Naive thymus-derived CD4-positive, alpha-beta T cell (primary cell): ENCODE measurements at regions not wholly inside any gene's neighbourhood (a gene's known extent, or its start where the extent isn't known, plus 50 kb on each side); places are given as distances from the start of the nearest gene placed in this dataset.

ENCODE experiments used
- ATAC-seq: fragments of 150-1000 bp; cut with Tn5 transposase; 2 replicates; pipeline ENCODE4 v1.10.0; 2021; ENCODE audit warnings: mild to moderate bottlenecking, moderate library complexity
- CTCF ChIA-PET: fragments of 350-600 bp; sonication (Branson Sonifier 250); formaldehyde crosslinking; loops from one replicate; lab custom pipeline; 2021; ENCODE audit warnings: antibody characterized with exemption; lab: Charles Lee
- POLR2A ChIA-PET: fragments of 350-600 bp; sonication (Branson Sonifier 250); formaldehyde crosslinking; loops from one replicate; lab custom pipeline; 2021; ENCODE audit warnings: antibody characterized with exemption, inconsistent platforms; lab: Charles Lee
- DNase-seq, 9 donors: peaks; one replicate each; pipeline versions ENCODE4 v3.0.0 to v3.0.0-alpha.2; 2020 to 2022; ENCODE audit warnings: mixed read lengths in 1 of 9
- H3K27ac ChIP-seq: one replicate; pipeline ENCODE4 v1.7.0; 2013; ENCODE audit warnings: mild to moderate bottlenecking, low read depth, low read length, moderate library complexity
- H3K27me3 ChIP-seq, 2 donors: one replicate each; pipeline ENCODE4 v1.7.0; 2013; ENCODE audit warnings: low read length in 2 of 2, mild to moderate bottlenecking in 2 of 2, moderate library complexity in 2 of 2; ENCODE audit not compliant: control insufficient read depth in 2 of 2, insufficient read depth in 2 of 2
- H3K36me3 ChIP-seq, 3 experiments: 1 replicate in 2 of 3; 2 replicates in 1 of 3; pipeline ENCODE4 v1.7.0; 2013; ENCODE audit warnings: low read length in 3 of 3, mild to moderate bottlenecking in 3 of 3, moderate library complexity in 1 of 3; ENCODE audit not compliant: insufficient read depth in 3 of 3, control insufficient read depth in 2 of 3
- H3K4me1 ChIP-seq, 2 donors: one replicate each; pipeline ENCODE4 v1.7.0; 2013; ENCODE audit warnings: low read length in 2 of 2, mild to moderate bottlenecking in 2 of 2, moderate library complexity in 1 of 2; ENCODE audit not compliant: control insufficient read depth in 2 of 2, insufficient read depth in 2 of 2
- H3K4me3 ChIP-seq: 2 replicates; pipeline ENCODE4 v1.7.0; 2013; ENCODE audit warnings: mild to moderate bottlenecking, low read length
- H3K9me3 ChIP-seq, 3 experiments: 1 replicate in 2 of 3; 2 replicates in 1 of 3; pipeline ENCODE4 v1.7.0; 2013; ENCODE audit warnings: low read length in 3 of 3; ENCODE audit not compliant: control insufficient read depth in 2 of 3
- H3K27ac Mint-ChIP-seq, 9 donors: one replicate each; pipeline ENCODE4 v1.8.0; 2020 to 2022; ENCODE audit warnings: mixed read lengths in 9 of 9, mild to moderate bottlenecking in 8 of 9, moderate library complexity in 5 of 9, inconsistent platforms in 2 of 9
- H3K27me3 Mint-ChIP-seq, 5 donors: one replicate each; pipeline ENCODE4 v1.8.0; 2021 to 2022; ENCODE audit warnings: mixed read lengths in 5 of 5, mild to moderate bottlenecking in 1 of 5
- H3K36me3 Mint-ChIP-seq, 5 donors: one replicate each; pipeline ENCODE4 v1.8.0; 2020 to 2022; ENCODE audit warnings: mixed read lengths in 5 of 5, mild to moderate bottlenecking in 3 of 5, inconsistent platforms in 1 of 5
- H3K4me1 Mint-ChIP-seq, 7 donors: one replicate each; pipeline ENCODE4 v1.8.0; 2020 to 2022; ENCODE audit warnings: mixed read lengths in 7 of 7, mild to moderate bottlenecking in 3 of 7, inconsistent platforms in 1 of 7
- H3K4me3 Mint-ChIP-seq, 10 donors: one replicate each; pipeline ENCODE4 v1.8.0; 2020 to 2022; ENCODE audit warnings: mild to moderate bottlenecking in 10 of 10, mixed read lengths in 10 of 10, moderate library complexity in 6 of 10, inconsistent platforms in 2 of 10
- H3K9me3 Mint-ChIP-seq, 11 donors: one replicate each; pipeline ENCODE4 v1.8.0; 2020 to 2022; ENCODE audit warnings: mixed read lengths in 11 of 11, mild to moderate bottlenecking in 4 of 11, inconsistent platforms in 1 of 11, moderate library complexity in 1 of 11
- intact Hi-C, 2 donors: fragments of 100-400 bp; cut with micrococcal nuclease; formaldehyde crosslinking; loops; one replicate each; pipeline ENCODE4 v1.15.1; 2023

DNA sequence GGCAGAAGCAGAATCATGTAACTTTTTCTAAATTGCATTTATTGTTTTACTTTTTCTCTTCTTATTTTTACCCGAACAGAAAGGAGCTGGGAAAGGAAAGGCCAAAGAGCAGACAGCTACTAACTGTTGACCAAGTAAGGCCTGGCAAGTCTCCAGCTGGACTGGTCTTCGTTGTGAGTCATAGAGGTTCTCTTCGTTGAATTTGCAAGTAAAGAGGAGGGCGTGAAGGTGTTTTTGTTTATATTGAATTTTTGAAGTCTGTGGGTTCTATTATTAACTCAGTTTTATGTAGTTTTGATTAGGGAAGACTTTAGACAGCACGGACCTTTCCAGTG is 416.5 kb upstream of the CCNH start:
- no peaks in the 10 kb centered on the region for H3K36me3 Mint-ChIP-seq
- Histone ChIP-seq H3K36me3 (no peaks in the 10 kb centered on the region), H3K27me3 (no peaks in the 10 kb centered on the region), H3K4me3 (no peak overlapping the region), H3K27ac (no peak overlapping the region), H3K9me3 (peaks cover 0 to 11% (median 0%) of the 10 kb centered on the region in 3 experiments), H3K4me1 (no peaks in the 10 kb centered on the region)
- ChIA-PET POLR2A (no interaction called here), CTCF (no interaction called here)
- H3K9me3 Mint-ChIP-seq = peaks cover 0 to 30% (median 13%) of the 10 kb centered on the region in 11 donors
- no peak for ATAC-seq
- DNase-seq = no peak
- intact Hi-C loops = no loop called here
- H3K27me3 Mint-ChIP-seq = no peaks in the 10 kb centered on the region
- H3K4me3 Mint-ChIP-seq = no peak overlapping the region
- no peaks in the 10 kb centered on the region for H3K4me1 Mint-ChIP-seq
- no peak overlapping the region for H3K27ac Mint-ChIP-seq

DNA sequence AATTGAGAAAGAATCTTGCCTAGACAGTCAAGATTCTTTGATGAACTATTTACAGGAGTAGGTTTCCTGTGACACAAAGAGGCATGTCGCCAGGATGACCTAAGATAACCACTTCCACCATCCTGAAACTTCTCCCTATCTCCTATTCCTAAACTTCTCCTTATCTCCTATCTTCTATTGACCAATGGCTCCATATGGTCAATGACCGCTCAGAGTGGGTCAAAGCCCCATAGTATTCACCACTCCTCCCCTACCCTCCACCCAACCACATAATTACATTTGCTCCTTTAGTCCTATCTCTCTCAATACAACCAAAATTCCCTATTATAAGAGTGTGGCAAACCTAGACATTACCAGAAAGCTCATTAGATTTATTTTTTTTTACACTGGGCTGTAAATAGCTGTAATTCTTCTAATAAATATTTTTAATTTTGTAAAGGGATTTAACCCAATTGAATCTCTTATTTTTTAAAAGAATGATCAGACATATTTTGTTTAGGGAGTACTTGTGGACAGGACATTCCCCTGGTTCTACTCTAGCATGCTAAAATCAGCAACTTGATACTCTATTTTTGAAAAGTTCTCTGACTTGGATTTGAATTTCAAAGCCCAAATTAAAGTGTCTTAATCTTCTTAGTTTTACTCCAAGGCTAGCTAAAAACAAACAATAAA is 416.0 kb upstream of the CCNH start:
- no peaks in the 10 kb centered on the region for H3K4me1 Mint-ChIP-seq
- H3K4me1 ChIP-seq = no peaks in the 10 kb centered on the region
- no peaks in the 10 kb centered on the region for H3K27me3 Mint-ChIP-seq
- no peak overlapping the region for H3K4me3 ChIP-seq
- H3K9me3 ChIP-seq = peaks cover 0 to 11% (median 0%) of the 10 kb centered on the region in 3 experiments
- ChIA-PET POLR2A (no interaction called here), CTCF (no interaction called here)
- no peaks in the 10 kb centered on the region for H3K27me3 ChIP-seq
- intact Hi-C loops = no loop called here
- H3K4me3 Mint-ChIP-seq = no peak overlapping the region
- DNase-seq (no peak), ATAC-seq (no peak)
- no peak overlapping the region for H3K27ac Mint-ChIP-seq
- H3K27ac ChIP-seq = no peak overlapping the region
- H3K36me3 Mint-ChIP-seq = no peaks in the 10 kb centered on the region
- peaks cover 0 to 26% (median 13%) of the 10 kb centered on the region in 11 donors for H3K9me3 Mint-ChIP-seq
- no peaks in the 10 kb centered on the region for H3K36me3 ChIP-seq

DNA sequence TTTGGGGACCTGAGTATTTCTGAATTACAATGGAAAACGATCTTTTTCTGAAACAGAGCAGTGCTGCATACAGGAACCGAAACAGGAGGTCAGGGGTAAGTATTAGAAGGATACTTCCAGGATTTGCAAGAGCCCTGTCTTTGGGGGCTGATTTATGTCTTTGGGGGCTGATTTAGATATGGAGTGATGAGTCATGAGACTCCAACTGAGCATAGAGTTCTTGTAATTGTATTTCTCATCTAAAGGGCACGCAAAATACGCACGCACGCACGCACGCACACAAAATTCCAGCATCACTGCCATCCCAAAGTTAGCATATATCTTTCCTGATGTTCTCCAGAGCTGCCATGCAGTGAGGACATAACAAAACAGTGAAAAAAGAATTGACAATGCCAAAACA is 414.8 kb upstream of the CCNH start:
- peaks cover 0 to 6% (median 0%) of the 10 kb centered on the region in 5 donors for H3K27me3 Mint-ChIP-seq
- peaks cover 0 to 17% (median 9%) of the 10 kb centered on the region in 11 donors for H3K9me3 Mint-ChIP-seq
- no peak overlapping the region for H3K27ac ChIP-seq
- intact Hi-C loops = no loop called here
- H3K4me3 ChIP-seq = no peak overlapping the region
- H3K36me3 ChIP-seq = no peaks in the 10 kb centered on the region
- H3K27me3 ChIP-seq = no peaks in the 10 kb centered on the region
- ChIA-PET POLR2A (no interaction called here), CTCF (no interaction called here)
- peaks cover 0 to 11% (median 0%) of the 10 kb centered on the region in 3 experiments for H3K9me3 ChIP-seq
- DNase-seq = no peak
- no peak overlapping the region for H3K27ac Mint-ChIP-seq
- H3K4me1 ChIP-seq = no peaks in the 10 kb centered on the region
- ATAC-seq = no peak
- no peak overlapping the region for H3K4me3 Mint-ChIP-seq
- no peaks in the 10 kb centered on the region for H3K36me3 Mint-ChIP-seq
- no peaks in the 10 kb centered on the region for H3K4me1 Mint-ChIP-seq

DNA sequence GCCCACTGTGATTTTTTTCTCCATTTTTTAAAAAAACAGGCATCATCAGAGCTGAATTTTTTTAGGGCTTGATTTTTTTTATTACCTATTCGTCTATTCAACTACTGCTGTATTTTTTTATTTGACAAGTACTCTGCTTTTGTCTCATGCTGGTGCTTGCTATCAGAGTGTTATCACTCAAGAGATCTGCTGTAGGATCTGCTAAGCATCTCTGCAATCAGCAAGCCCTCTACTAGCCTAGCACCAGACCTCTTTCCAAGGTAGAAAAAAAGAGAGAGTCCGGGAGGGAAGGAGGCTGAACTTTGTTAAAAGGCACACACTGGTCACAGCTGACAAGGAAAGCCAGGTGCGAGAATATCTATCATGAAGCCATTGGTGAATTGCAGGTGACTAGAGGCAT is 413.8 kb upstream of the CCNH start:
- CTCF ChIA-PET = no interaction called here
- no peak overlapping the region for H3K4me3 Mint-ChIP-seq
- Histone ChIP-seq H3K9me3 (peaks cover 0 to 5% (median 0%) of the 10 kb centered on the region in 3 experiments), H3K4me3 (no peak overlapping the region), H3K36me3 (no peaks in the 10 kb centered on the region), H3K27ac (no peak overlapping the region), H3K27me3 (no peaks in the 10 kb centered on the region), H3K4me1 (no peaks in the 10 kb centered on the region)
- H3K36me3 Mint-ChIP-seq = no peaks in the 10 kb centered on the region
- no peak overlapping the region for H3K27ac Mint-ChIP-seq
- H3K4me1 Mint-ChIP-seq = no peaks in the 10 kb centered on the region
- no peak for DNase-seq
- POLR2A ChIA-PET = no interaction called here
- peaks cover 0 to 6% (median 0%) of the 10 kb centered on the region in 5 donors for H3K27me3 Mint-ChIP-seq
- no peak for ATAC-seq
- intact Hi-C loops = no loop called here
- H3K9me3 Mint-ChIP-seq = peaks cover 0 to 9% (median 0%) of the 10 kb centered on the region in 11 donors

GRCh38 chr5:87825583-87825982 is 412.9 kb upstream of the CCNH start:
- intact Hi-C loops = no loop called here
- no peaks in the 10 kb centered on the region for H3K4me1 Mint-ChIP-seq
- Histone ChIP-seq H3K36me3 (no peaks in the 10 kb centered on the region), H3K4me3 (no peak overlapping the region), H3K9me3 (no peaks in the 10 kb centered on the region), H3K27ac (no peak overlapping the region), H3K27me3 (no peaks in the 10 kb centered on the region), H3K4me1 (no peaks in the 10 kb centered on the region)
- DNase-seq = no peak
- ChIA-PET CTCF (no interaction called here), POLR2A (no interaction called here)
- no peak overlapping the region for H3K4me3 Mint-ChIP-seq
- H3K36me3 Mint-ChIP-seq = no peaks in the 10 kb centered on the region
- H3K9me3 Mint-ChIP-seq = peaks cover 0 to 7% (median 0%) of the 10 kb centered on the region in 11 donors
- no peak overlapping the region for H3K27ac Mint-ChIP-seq
- H3K27me3 Mint-ChIP-seq = peaks cover 0 to 6% (median 0%) of the 10 kb centered on the region in 5 donors
- no peak for ATAC-seq

- H3K9me3 Mint-ChIP-seq = peaks cover 0 to 8% (median 0%) of the 10 kb centered on the region in 11 donors
- DNase-seq = no peak
- intact Hi-C loops = no loop called here
- CTCF ChIA-PET = no interaction called here
- no peaks in the 10 kb centered on the region for H3K36me3 Mint-ChIP-seq
- no peaks in the 10 kb centered on the region for H3K4me1 ChIP-seq
- no peak overlapping the region for H3K4me3 Mint-ChIP-seq
- no peak overlapping the region for H3K27ac Mint-ChIP-seq
- POLR2A ChIA-PET = no interaction called here
- H3K4me1 Mint-ChIP-seq = no peaks in the 10 kb centered on the region
- peaks cover 0 to 3% (median 0%) of the 10 kb centered on the region in 5 donors for H3K27me3 Mint-ChIP-seq
- no peaks in the 10 kb centered on the region for H3K27me3 ChIP-seq
- no peak overlapping the region for H3K27ac ChIP-seq
- H3K4me3 ChIP-seq = no peak overlapping the region
- no peaks in the 10 kb centered on the region for H3K9me3 ChIP-seq
- ATAC-seq = no peak
- H3K36me3 ChIP-seq = no peaks in the 10 kb centered on the region
Measured at GRCh38 chr5:87807783-87808182, 395.1 kb upstream of the CCNH start.

DNA sequence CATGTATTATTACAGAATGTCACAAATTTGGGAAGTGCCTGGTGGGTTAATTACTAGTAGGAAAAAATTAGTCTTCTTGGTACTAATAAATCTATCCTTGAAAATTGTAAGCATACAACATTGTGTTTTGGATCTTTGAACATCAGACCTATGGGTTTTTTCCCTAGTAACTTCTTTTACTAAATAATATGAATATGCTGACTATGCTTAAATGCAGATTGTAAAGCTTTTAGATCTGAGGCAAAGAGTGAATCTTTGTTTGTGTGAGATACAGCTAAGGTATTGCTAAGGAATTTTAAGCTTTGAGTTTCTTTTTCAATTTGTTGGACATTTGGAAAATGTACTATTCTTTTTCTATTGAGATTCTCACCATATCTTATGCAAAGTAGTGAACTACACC is 390.6 kb upstream of the CCNH start:
- H3K27ac ChIP-seq = no peak overlapping the region
- CTCF ChIA-PET = no interaction called here
- no peak overlapping the region for H3K4me3 Mint-ChIP-seq
- intact Hi-C loops = no loop called here
- no peak for ATAC-seq
- no peaks in the 10 kb centered on the region for H3K4me1 Mint-ChIP-seq
- no peak overlapping the region for H3K4me3 ChIP-seq
- no peaks in the 10 kb centered on the region for H3K27me3 ChIP-seq
- H3K9me3 Mint-ChIP-seq = peaks cover 0 to 8% (median 0%) of the 10 kb centered on the region in 11 donors
- H3K36me3 ChIP-seq = no peaks in the 10 kb centered on the region
- no peak for DNase-seq
- H3K9me3 ChIP-seq = no peaks in the 10 kb centered on the region
- no peaks in the 10 kb centered on the region for H3K36me3 Mint-ChIP-seq
- POLR2A ChIA-PET = no interaction called here
- H3K27ac Mint-ChIP-seq = no peak overlapping the region
- peaks cover 0 to 20% (median 4%) of the 10 kb centered on the region in 5 donors for H3K27me3 Mint-ChIP-seq
- H3K4me1 ChIP-seq = no peaks in the 10 kb centered on the region
